Muscle of leg (tissue), 3 donors: ENCODE measurements at regions not wholly inside any gene's neighbourhood (a gene's known extent, or its start where the extent isn't known, plus 50 kb on each side); places are given as distances from the start of the nearest gene placed in this dataset.

Experiments used
- DNase-seq: peaks from one replicate; pipeline ENCODE4 v3.0.0; 2013
- H3K27ac ChIP-seq: one replicate; pipeline ENCODE4 v1.5.1; 2013; ENCODE audit warnings: mild to moderate bottlenecking, low read length, control low read depth
- H3K27me3 ChIP-seq: one replicate; pipeline ENCODE4 v1.6.1; 2013; ENCODE audit warnings: low read length; ENCODE audit not compliant: control insufficient read depth, insufficient read depth
- H3K36me3 ChIP-seq: one replicate; pipeline ENCODE4 v1.6.1; 2013; ENCODE audit warnings: low read length; ENCODE audit not compliant: control insufficient read depth, insufficient read depth
- H3K4me1 ChIP-seq: one replicate; pipeline ENCODE4 v1.6.1; 2013; ENCODE audit warnings: low read length; ENCODE audit not compliant: control insufficient read depth, insufficient read depth
- H3K4me3 ChIP-seq: one replicate; pipeline ENCODE4 v1.5.1; 2013; ENCODE audit warnings: low read length, control low read depth
- H3K9me3 ChIP-seq: replicated peaks from 2 replicates; pipeline ENCODE4 v1.6.1; 2013; ENCODE audit warnings: low read depth, low read length; ENCODE audit not compliant: control insufficient read depth
- WGBS: methylation state at CpG from one replicate; pipeline ENCODE4 v1.1.5; 2013; ENCODE audit warnings: missing lambda C conversion rate; ENCODE audit not compliant: insufficient coverage; 5-methylcytosine and 5-hydroxymethylcytosine counted together

- WGBS: 82% methylated on average over 3 of the region's 5 CpGs
- DNase-seq: no peak
Measured at GRCh38 chr14:97916669-97917568, 1119.7 kb downstream of the VRK1 start.

GRCh38 chr14:97920201-97920600, 1123.0 kb downstream of the VRK1 start:
- no peaks in the 10 kb centered on the region for H3K4me1 ChIP-seq
- no peak overlapping the region for H3K4me3 ChIP-seq
- 91% methylated on average over 4 of the region's 5 CpGs for WGBS
- no peak for DNase-seq
- H3K36me3 ChIP-seq: no peaks in the 10 kb centered on the region
- no peak overlapping the region for H3K27ac ChIP-seq
- no peaks in the 10 kb centered on the region for H3K9me3 ChIP-seq
- no peaks in the 10 kb centered on the region for H3K27me3 ChIP-seq

More at GRCh38 chr14:97916669-97917568, 1119.7 kb downstream of the VRK1 start:
- Histone ChIP-seq H3K27ac (no peak overlapping the region), H3K4me1 (no peaks in the 10 kb centered on the region), H3K4me3 (no peak overlapping the region), H3K9me3 (no peaks in the 10 kb centered on the region), H3K27me3 (no peaks in the 10 kb centered on the region), H3K36me3 (no peaks in the 10 kb centered on the region)

- H3K27me3 ChIP-seq: no peaks in the 10 kb centered on the region
- no peaks in the 10 kb centered on the region for H3K4me1 ChIP-seq
- no CpG with 5 or more reads among the region's 5 CpGs for WGBS
- no peak overlapping the region for H3K4me3 ChIP-seq
- DNase-seq: no peak
- H3K9me3 ChIP-seq: no peaks in the 10 kb centered on the region
- no peak overlapping the region for H3K27ac ChIP-seq
- no peaks in the 10 kb centered on the region for H3K36me3 ChIP-seq
Measured at GRCh38 chr14:97921296-97921695, 1124.1 kb downstream of the VRK1 start.

GRCh38 chr14:97924922-97925613, 1127.9 kb downstream of the VRK1 start:
- H3K27ac ChIP-seq: no peak overlapping the region
- no peaks in the 10 kb centered on the region for H3K27me3 ChIP-seq
- H3K9me3 ChIP-seq: no peaks in the 10 kb centered on the region
- no peak for DNase-seq
- WGBS: 71% methylated on average over 5 of the region's 11 CpGs
- peaks cover under 1% of the 10 kb centered on the region for H3K4me1 ChIP-seq
- H3K4me3 ChIP-seq: no peak overlapping the region
- no peaks in the 10 kb centered on the region for H3K36me3 ChIP-seq

- Histone ChIP-seq H3K27ac (no peak overlapping the region), H3K27me3 (no peaks in the 10 kb centered on the region), H3K36me3 (no peaks in the 10 kb centered on the region), H3K4me1 (peaks cover 5% of the 10 kb centered on the region), H3K9me3 (no peaks in the 10 kb centered on the region), H3K4me3 (no peak overlapping the region)
- WGBS: no CpG with 5 or more reads among the region's 8 CpGs
- no peak for DNase-seq
Measured at GRCh38 chr14:97930166-97930565, 1133.0 kb downstream of the VRK1 start.

DNA sequence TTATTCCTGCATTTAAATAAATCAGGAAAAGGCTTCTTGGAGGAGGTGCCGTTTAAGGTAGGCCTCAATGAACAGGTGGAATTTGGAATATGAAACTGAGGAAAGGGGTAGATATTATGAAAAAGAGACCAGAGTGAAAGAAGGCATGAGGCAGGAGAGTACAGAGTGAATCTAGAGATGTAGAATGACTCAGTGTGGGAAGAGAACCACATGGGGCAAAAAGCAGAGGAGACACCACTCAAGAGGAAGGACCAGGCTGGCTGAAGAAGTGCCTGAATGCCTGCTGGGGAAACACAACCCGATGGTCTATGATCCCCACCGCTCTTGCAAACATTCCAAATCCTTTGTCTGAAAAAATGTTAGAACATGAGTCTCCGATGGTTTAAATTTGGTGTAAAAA, 1134.1 kb downstream of the VRK1 start:
- Histone ChIP-seq H3K4me1 (peaks cover 5% of the 10 kb centered on the region), H3K27me3 (no peaks in the 10 kb centered on the region), H3K9me3 (no peaks in the 10 kb centered on the region), H3K4me3 (no peak overlapping the region), H3K27ac (no peak overlapping the region), H3K36me3 (no peaks in the 10 kb centered on the region)
- 67% methylated on average over 4 of the region's 4 CpGs for WGBS
- DNase-seq: no peak

DNA sequence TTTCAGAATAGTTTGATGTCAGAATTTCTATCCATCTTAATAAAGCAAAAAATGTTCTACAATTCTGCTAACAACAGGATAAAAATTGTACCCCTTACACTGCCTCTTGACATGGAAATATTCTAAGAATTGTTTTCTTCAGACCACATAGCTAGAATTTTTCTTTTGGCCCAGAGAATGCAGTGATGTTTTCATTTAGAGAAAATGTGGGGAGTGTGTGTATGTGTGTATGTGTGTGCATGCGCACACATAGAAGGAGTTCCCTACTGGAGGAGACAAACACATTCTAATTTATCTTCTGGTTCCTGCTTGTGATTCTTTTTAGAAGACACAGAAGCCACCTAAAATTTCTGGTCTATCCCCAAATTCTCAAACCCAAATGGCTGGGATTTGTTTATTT, 1145.7 kb downstream of the VRK1 start:
- no peak for DNase-seq
- no peak overlapping the region for H3K27ac ChIP-seq
- WGBS: no CpG with 5 or more reads among the region's 1 CpG

DNA sequence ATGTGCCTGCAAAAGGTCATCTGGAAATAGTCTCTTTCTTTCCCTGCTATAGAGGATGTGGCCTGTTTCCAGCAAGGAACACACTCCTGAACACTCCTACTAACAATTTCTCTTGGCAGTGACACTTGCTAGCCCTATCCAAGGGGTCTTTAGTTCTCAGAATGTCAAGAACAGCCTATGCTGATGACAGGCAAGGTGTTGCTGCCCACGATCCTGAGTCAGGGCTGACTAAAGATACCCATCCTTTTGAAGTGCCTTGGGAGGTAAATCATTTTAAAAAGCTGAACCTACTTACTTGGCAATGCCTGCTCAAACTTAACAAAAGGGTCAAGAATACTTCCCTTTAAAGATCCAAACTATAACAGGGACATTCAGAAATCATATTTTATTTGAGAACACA, 1146.4 kb downstream of the VRK1 start:
- WGBS: no CpG with 5 or more reads among the region's 1 CpG

More for the DNA sequence above, 1145.7 kb downstream of the VRK1 start:
- Histone ChIP-seq H3K36me3 (no peaks in the 10 kb centered on the region), H3K4me3 (no peak overlapping the region), H3K4me1 (no peaks in the 10 kb centered on the region), H3K27me3 (no peaks in the 10 kb centered on the region), H3K9me3 (no peaks in the 10 kb centered on the region)

GRCh38 chr14:97944380-97944779, 1147.2 kb downstream of the VRK1 start:
- Histone ChIP-seq H3K36me3 (no peaks in the 10 kb centered on the region), H3K27me3 (no peaks in the 10 kb centered on the region), H3K27ac (no peak overlapping the region), H3K9me3 (no peaks in the 10 kb centered on the region), H3K4me1 (no peaks in the 10 kb centered on the region), H3K4me3 (no peak overlapping the region)
- no CpG with 5 or more reads among the region's 1 CpG for WGBS
- DNase-seq: no peak

More for the DNA sequence above, 1146.4 kb downstream of the VRK1 start:
- no peaks in the 10 kb centered on the region for H3K9me3 ChIP-seq
- no peak overlapping the region for H3K4me3 ChIP-seq
- DNase-seq: no peak
- no peak overlapping the region for H3K27ac ChIP-seq
- no peaks in the 10 kb centered on the region for H3K36me3 ChIP-seq
- H3K27me3 ChIP-seq: no peaks in the 10 kb centered on the region
- no peaks in the 10 kb centered on the region for H3K4me1 ChIP-seq

GRCh38 chr14:97945631-97946030, 1148.4 kb downstream of the VRK1 start:
- no peaks in the 10 kb centered on the region for H3K36me3 ChIP-seq
- no peaks in the 10 kb centered on the region for H3K9me3 ChIP-seq
- H3K4me1 ChIP-seq: no peaks in the 10 kb centered on the region
- no peak overlapping the region for H3K4me3 ChIP-seq
- no peak overlapping the region for H3K27ac ChIP-seq
- H3K27me3 ChIP-seq: no peaks in the 10 kb centered on the region
- no peak for DNase-seq
